ENCODE measurements at regions not wholly inside any gene's neighbourhood (a gene's known extent, or its start where the extent isn't known, plus 50 kb on each side); places are given as distances from the start of the nearest gene placed in this dataset.

DNA sequence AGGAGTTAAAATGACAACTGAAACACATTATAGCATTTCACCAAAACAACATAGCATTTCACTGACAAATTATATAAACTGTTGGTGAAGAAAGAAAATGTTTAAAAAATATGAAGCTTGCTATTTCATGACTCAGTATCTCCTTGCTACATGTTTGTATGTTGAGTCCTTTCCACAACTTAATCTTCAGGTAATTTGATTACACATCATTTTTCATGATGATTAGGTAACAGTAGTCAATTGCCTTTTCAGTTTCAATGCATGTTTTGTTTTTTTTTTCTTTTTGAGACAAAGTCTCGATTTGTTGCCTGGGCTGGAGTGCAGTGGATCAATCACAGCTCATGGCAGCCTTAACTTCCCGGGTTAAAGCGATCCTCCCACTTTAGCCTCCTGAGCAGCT, 177.8 kb upstream of the PMFBP1 start:
- Histone ChIP-seq H3K4me1 (ENCODE audit: control insufficient read depth, insufficient read depth, low read length, poor library complexity, severe bottlenecking) (no peaks in the 10 kb centered on the region), H3K36me3 (ENCODE audit: control insufficient read depth, insufficient read depth, low read length) (no peaks in the 10 kb centered on the region), H3K27ac (ENCODE audit: insufficient read depth, low read length, poor library complexity, severe bottlenecking) (no peak overlapping the region), H3K9me3 (ENCODE audit: control insufficient read depth, low read length) (no peaks in the 10 kb centered on the region), H3K4me3 (ENCODE audit: insufficient read depth, low read depth, low read length, poor library complexity, severe bottlenecking) (no peak overlapping the region), H3K27me3 (replicated peaks; ENCODE audit: control insufficient read depth, insufficient read depth, low read length, poor library complexity, severe bottlenecking) (no peaks in the 10 kb centered on the region)
- DNase-seq, result no peak

DNA sequence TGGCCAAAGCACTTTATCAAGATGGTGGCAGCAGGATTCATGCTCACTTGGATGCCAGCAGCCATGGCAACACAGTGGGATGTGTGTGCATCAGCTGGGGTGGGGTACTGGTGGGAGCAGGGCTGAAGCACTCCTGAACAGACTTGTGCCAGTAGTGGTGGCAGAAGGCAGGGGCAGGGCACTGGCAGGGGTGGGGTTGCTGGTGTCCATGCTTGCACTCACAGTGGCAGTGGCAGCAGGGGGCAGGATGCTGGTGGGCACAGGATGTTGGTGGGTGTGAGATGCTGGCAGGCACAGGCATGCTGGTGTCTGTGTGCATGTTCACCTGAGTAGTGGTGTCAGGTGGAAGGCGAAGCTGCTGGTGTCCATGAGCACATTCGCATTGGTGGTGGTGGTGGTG, 161.0 kb upstream of the PMFBP1 start:
- no peaks in the 10 kb centered on the region for H3K4me1 ChIP-seq (ENCODE audit: control insufficient read depth, insufficient read depth, low read length, poor library complexity, severe bottlenecking)
- H3K27me3 ChIP-seq (replicated peaks; ENCODE audit: control insufficient read depth, insufficient read depth, low read length, poor library complexity, severe bottlenecking), result no peaks in the 10 kb centered on the region
- H3K36me3 ChIP-seq (ENCODE audit: control insufficient read depth, insufficient read depth, low read length), result no peaks in the 10 kb centered on the region
- no peak overlapping the region for H3K4me3 ChIP-seq (ENCODE audit: insufficient read depth, low read depth, low read length, poor library complexity, severe bottlenecking)
- H3K9me3 ChIP-seq (ENCODE audit: control insufficient read depth, low read length), result no peaks in the 10 kb centered on the region
- no peak overlapping the region for H3K27ac ChIP-seq (ENCODE audit: insufficient read depth, low read length, poor library complexity, severe bottlenecking)
- no peak for DNase-seq

DNA sequence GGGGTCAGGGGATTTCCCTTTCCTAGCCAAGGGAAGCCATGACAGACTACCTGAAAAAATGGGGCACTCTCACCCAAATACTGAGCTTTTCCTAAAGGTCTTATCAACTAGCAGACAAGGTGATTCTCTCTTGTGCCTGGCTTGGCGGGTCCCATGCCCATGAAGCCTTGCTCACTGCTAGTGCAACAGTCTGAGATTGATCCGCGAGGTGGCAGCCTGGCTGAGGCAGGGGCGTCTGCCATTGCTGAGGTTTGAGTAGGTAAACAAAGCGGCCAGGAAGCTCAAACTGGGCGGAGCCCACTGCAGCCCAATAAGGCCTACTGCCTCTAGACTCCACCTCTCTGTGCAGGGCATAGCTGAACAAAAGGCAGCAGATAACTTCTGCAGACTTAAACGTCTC, 152.6 kb upstream of the PMFBP1 start:
- Histone ChIP-seq H3K27ac (ENCODE audit: insufficient read depth, low read length, poor library complexity, severe bottlenecking) (no peak overlapping the region), H3K36me3 (ENCODE audit: control insufficient read depth, insufficient read depth, low read length) (no peaks in the 10 kb centered on the region), H3K9me3 (ENCODE audit: control insufficient read depth, low read length) (no peaks in the 10 kb centered on the region), H3K4me3 (ENCODE audit: insufficient read depth, low read depth, low read length, poor library complexity, severe bottlenecking) (no peak overlapping the region), H3K27me3 (replicated peaks; ENCODE audit: control insufficient read depth, insufficient read depth, low read length, poor library complexity, severe bottlenecking) (no peaks in the 10 kb centered on the region), H3K4me1 (ENCODE audit: control insufficient read depth, insufficient read depth, low read length, poor library complexity, severe bottlenecking) (no peaks in the 10 kb centered on the region)
- no peak for DNase-seq

DNA sequence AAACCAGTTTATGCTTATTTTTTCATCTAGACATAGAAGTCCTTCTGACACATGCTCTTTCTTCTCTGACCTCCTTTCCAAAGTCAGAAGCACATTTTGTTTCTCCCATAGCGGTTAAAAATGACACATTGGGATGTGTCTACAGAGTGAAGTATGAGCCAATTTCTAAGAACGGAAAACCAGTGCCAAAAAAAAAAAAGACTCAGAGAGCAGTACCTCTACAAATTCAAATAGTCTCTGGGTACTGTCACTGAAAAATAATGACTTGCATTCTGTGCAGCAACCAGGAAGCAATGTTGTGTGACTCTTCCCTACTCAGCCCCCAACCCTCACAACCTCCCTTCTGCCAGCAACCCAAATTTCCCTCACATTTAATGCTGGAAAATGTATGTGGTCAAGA, 145.5 kb upstream of the PMFBP1 start:
- Histone ChIP-seq H3K36me3 (ENCODE audit: control insufficient read depth, insufficient read depth, low read length) (no peaks in the 10 kb centered on the region), H3K4me1 (ENCODE audit: control insufficient read depth, insufficient read depth, low read length, poor library complexity, severe bottlenecking) (no peaks in the 10 kb centered on the region), H3K27me3 (replicated peaks; ENCODE audit: control insufficient read depth, insufficient read depth, low read length, poor library complexity, severe bottlenecking) (no peaks in the 10 kb centered on the region), H3K27ac (ENCODE audit: insufficient read depth, low read length, poor library complexity, severe bottlenecking) (no peak overlapping the region), H3K9me3 (ENCODE audit: control insufficient read depth, low read length) (no peaks in the 10 kb centered on the region), H3K4me3 (ENCODE audit: insufficient read depth, low read depth, low read length, poor library complexity, severe bottlenecking) (no peak overlapping the region)
- no peak for DNase-seq

DNA sequence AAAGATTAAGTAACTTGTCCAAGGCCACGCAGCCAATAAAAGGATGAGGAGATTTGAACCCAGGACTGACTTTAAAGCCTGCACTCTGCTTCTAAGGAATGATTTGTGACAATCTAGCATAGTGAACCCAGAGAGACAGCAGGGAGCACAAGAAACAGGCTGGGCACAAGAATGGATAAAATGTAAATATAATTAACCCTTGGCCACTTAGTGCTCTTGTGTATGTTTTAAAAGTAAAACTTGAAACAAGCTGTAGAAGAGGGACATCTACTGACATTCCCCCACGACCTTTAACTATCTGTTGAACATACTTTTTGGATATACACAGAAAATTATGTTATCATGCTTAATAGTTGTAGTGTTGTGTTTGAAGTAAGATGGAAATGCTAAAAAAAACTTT, 141.9 kb upstream of the PMFBP1 start:
- H3K27me3 ChIP-seq (replicated peaks; ENCODE audit: control insufficient read depth, insufficient read depth, low read length, poor library complexity, severe bottlenecking), result no peaks in the 10 kb centered on the region
- no peak overlapping the region for H3K4me3 ChIP-seq (ENCODE audit: insufficient read depth, low read depth, low read length, poor library complexity, severe bottlenecking)
- H3K27ac ChIP-seq (ENCODE audit: insufficient read depth, low read length, poor library complexity, severe bottlenecking), result no peak overlapping the region
- H3K36me3 ChIP-seq (ENCODE audit: control insufficient read depth, insufficient read depth, low read length), result no peaks in the 10 kb centered on the region
- H3K4me1 ChIP-seq (ENCODE audit: control insufficient read depth, insufficient read depth, low read length, poor library complexity, severe bottlenecking), result no peaks in the 10 kb centered on the region
- DNase-seq, result no peak
- no peaks in the 10 kb centered on the region for H3K9me3 ChIP-seq (ENCODE audit: control insufficient read depth, low read length)

DNA sequence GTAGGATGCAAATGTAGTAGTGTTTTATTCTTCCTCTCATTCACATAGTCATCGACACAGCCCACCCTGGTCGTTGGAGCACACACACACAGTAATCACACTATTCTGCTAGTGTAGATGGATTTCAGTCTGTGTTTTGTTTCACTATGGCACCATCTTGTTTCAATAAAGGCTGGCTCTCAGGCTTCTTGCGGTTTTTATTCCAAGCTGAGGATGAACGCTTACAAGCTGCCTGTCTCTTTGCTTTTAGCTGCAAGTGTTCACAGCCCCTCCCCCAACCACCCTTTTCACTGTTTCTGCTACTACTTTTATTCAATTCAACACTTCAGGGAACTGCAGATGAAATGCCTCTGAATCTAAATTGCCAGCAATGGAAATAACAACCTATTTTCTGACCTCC, 140.9 kb upstream of the PMFBP1 start:
- Histone ChIP-seq H3K36me3 (ENCODE audit: control insufficient read depth, insufficient read depth, low read length) (no peaks in the 10 kb centered on the region), H3K4me3 (ENCODE audit: insufficient read depth, low read depth, low read length, poor library complexity, severe bottlenecking) (no peak overlapping the region), H3K27ac (ENCODE audit: insufficient read depth, low read length, poor library complexity, severe bottlenecking) (no peak overlapping the region), H3K9me3 (ENCODE audit: control insufficient read depth, low read length) (no peaks in the 10 kb centered on the region), H3K4me1 (ENCODE audit: control insufficient read depth, insufficient read depth, low read length, poor library complexity, severe bottlenecking) (no peaks in the 10 kb centered on the region), H3K27me3 (replicated peaks; ENCODE audit: control insufficient read depth, insufficient read depth, low read length, poor library complexity, severe bottlenecking) (no peaks in the 10 kb centered on the region)
- DNase-seq, result no peak

DNA sequence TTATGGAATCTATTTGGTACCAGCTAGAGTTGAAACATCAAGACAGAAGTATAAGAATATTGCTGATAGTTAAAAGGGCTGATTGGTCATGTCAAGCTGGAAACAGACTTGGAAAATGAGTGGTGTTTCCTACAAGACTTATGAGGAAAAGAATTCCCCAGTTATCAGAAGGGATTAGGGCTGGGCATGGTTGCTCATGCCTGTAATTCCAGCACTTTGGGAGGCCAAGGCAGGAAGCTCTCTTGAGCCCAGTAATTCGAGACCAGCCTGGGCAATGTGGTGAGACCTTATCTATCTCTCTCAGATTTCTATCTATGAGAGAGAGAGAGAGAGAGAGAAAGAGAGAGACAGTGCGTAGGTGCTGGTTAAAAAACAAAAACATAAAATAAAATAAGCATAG, 139.5 kb upstream of the PMFBP1 start:
- H3K4me3 ChIP-seq (ENCODE audit: insufficient read depth, low read depth, low read length, poor library complexity, severe bottlenecking), result no peak overlapping the region
- no peak overlapping the region for H3K27ac ChIP-seq (ENCODE audit: insufficient read depth, low read length, poor library complexity, severe bottlenecking)
- H3K4me1 ChIP-seq (ENCODE audit: control insufficient read depth, insufficient read depth, low read length, poor library complexity, severe bottlenecking), result no peaks in the 10 kb centered on the region
- no peak for DNase-seq
- no peaks in the 10 kb centered on the region for H3K27me3 ChIP-seq (replicated peaks; ENCODE audit: control insufficient read depth, insufficient read depth, low read length, poor library complexity, severe bottlenecking)
- no peaks in the 10 kb centered on the region for H3K36me3 ChIP-seq (ENCODE audit: control insufficient read depth, insufficient read depth, low read length)
- H3K9me3 ChIP-seq (ENCODE audit: control insufficient read depth, low read length), result no peaks in the 10 kb centered on the region

DNA sequence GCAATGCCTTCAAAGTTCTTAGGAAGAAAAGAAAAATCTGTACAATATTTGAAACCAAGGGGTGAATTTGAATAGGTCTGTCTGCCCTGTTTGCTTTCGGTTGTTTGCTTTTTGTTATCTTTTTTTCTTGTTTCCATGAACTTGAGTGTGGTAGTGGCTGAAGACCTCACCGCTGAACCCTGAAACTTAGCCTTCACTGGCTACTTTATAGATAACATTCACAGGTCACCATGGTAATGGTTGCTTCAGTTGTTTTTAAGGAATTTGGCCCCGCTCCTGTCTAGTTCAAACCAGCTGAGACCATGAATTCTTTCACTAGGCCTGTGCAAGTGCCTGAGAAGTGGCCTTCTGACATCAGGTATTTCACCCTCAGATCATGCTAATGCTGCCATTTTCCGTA, 137.0 kb upstream of the PMFBP1 start:
- DNase-seq, result no peak
- no peaks in the 10 kb centered on the region for H3K36me3 ChIP-seq (ENCODE audit: control insufficient read depth, insufficient read depth, low read length)
- no peaks in the 10 kb centered on the region for H3K4me1 ChIP-seq (ENCODE audit: control insufficient read depth, insufficient read depth, low read length, poor library complexity, severe bottlenecking)
- no peak overlapping the region for H3K4me3 ChIP-seq (ENCODE audit: insufficient read depth, low read depth, low read length, poor library complexity, severe bottlenecking)
- no peaks in the 10 kb centered on the region for H3K27me3 ChIP-seq (replicated peaks; ENCODE audit: control insufficient read depth, insufficient read depth, low read length, poor library complexity, severe bottlenecking)
- no peak overlapping the region for H3K27ac ChIP-seq (ENCODE audit: insufficient read depth, low read length, poor library complexity, severe bottlenecking)
- no peaks in the 10 kb centered on the region for H3K9me3 ChIP-seq (ENCODE audit: control insufficient read depth, low read length)

DNA sequence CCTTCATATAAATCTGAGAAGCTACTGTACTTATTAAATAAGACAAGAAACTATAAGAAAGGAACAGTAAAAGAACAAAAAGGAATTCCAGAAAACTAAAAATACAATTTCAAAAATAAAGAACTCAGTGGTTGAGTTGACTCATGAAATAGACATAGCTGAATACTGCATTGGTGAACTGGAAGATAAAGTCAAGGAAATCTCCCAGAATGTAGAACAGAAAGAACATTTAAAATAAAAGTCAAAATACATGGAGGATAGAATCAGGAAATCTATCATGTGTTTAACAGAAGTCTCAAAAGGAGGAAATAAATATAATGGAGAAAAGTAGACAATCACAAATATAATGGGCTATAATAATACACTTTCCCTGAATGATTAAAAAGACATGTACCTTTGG, 136.4 kb upstream of the PMFBP1 start:
- no peaks in the 10 kb centered on the region for H3K27me3 ChIP-seq (replicated peaks; ENCODE audit: control insufficient read depth, insufficient read depth, low read length, poor library complexity, severe bottlenecking)
- H3K36me3 ChIP-seq (ENCODE audit: control insufficient read depth, insufficient read depth, low read length), result no peaks in the 10 kb centered on the region
- H3K27ac ChIP-seq (ENCODE audit: insufficient read depth, low read length, poor library complexity, severe bottlenecking), result no peak overlapping the region
- DNase-seq, result no peak
- no peaks in the 10 kb centered on the region for H3K4me1 ChIP-seq (ENCODE audit: control insufficient read depth, insufficient read depth, low read length, poor library complexity, severe bottlenecking)
- no peaks in the 10 kb centered on the region for H3K9me3 ChIP-seq (ENCODE audit: control insufficient read depth, low read length)
- H3K4me3 ChIP-seq (ENCODE audit: insufficient read depth, low read depth, low read length, poor library complexity, severe bottlenecking), result no peak overlapping the region

DNA sequence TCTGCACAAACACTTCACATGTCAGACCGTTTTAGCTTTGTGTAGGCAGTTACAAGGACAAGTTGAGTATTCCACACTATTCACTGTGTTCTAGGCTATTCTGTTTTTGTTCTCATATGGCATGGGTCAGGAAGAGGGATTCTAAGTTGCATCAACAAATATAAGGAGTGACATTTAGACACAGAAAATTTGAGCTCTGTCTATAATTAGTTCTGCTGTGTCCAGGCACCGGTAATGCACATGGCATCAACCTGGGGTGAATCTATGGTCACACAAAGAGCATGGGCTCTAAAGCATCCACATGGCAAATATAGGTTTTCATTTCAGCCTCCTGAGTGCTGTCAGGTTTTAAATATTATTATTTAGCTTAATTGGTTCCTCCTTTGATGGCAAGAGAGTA, 130.4 kb upstream of the PMFBP1 start:
- no peak overlapping the region for H3K27ac ChIP-seq (ENCODE audit: insufficient read depth, low read length, poor library complexity, severe bottlenecking)
- H3K9me3 ChIP-seq (ENCODE audit: control insufficient read depth, low read length), result no peaks in the 10 kb centered on the region
- H3K4me1 ChIP-seq (ENCODE audit: control insufficient read depth, insufficient read depth, low read length, poor library complexity, severe bottlenecking), result no peaks in the 10 kb centered on the region
- H3K4me3 ChIP-seq (ENCODE audit: insufficient read depth, low read depth, low read length, poor library complexity, severe bottlenecking), result no peak overlapping the region
- DNase-seq, result no peak
- H3K27me3 ChIP-seq (replicated peaks; ENCODE audit: control insufficient read depth, insufficient read depth, low read length, poor library complexity, severe bottlenecking), result no peaks in the 10 kb centered on the region
- no peaks in the 10 kb centered on the region for H3K36me3 ChIP-seq (ENCODE audit: control insufficient read depth, insufficient read depth, low read length)
